Right atrium auricular region (tissue), 2 donors: ENCODE measurements at regions not wholly inside any gene's neighbourhood (a gene's known extent, or its start where the extent isn't known, plus 50 kb on each side); places are given as distances from the start of the nearest gene placed in this dataset.

Source experiments
- DNase-seq: peaks from one replicate; pipeline ENCODE4 v3.0.0-alpha.2; 2019; ENCODE audit warnings: low spot score
- H3K27ac ChIP-seq, 2 donors: fragments of 200-600 bp; sonication (generic); 1 replicate in 1 of 2; 2 replicates in 1 of 2; pipeline ENCODE4 v1.5.1; 2016 to 2019
- H3K27me3 ChIP-seq, 2 donors: fragments of 200-600 bp; sonication (generic); one replicate each; pipeline versions ENCODE4 v1.5.1 to v1.6.0; 2017 to 2019
- H3K36me3 ChIP-seq: fragments of 200-600 bp; sonication (generic); one replicate; pipeline ENCODE4 v1.5.1; 2016
- H3K4me1 ChIP-seq, 2 donors: fragments of 200-600 bp; sonication (generic); one replicate each; pipeline versions ENCODE4 v1.5.1 to v1.6.0; 2017 to 2019
- H3K4me3 ChIP-seq, 2 donors: fragments of 200-600 bp; sonication (generic); 1 replicate in 1 of 2; 2 replicates in 1 of 2; pipeline ENCODE4 v1.5.1; 2017 to 2019; ENCODE audit warnings: mild to moderate bottlenecking in 1 of 2, moderate library complexity in 1 of 2
- H3K9me3 ChIP-seq, 2 donors: fragments of 200-600 bp; sonication (generic); one replicate each; pipeline ENCODE4 v1.5.1; 2019
- CTCF ChIP-seq, 2 donors: fragments of 200-600 bp; sonication (generic); IDR thresholded peaks; one replicate each; pipeline ENCODE4 v1.5.1; 2019; ENCODE audit warnings: antibody characterized with exemption in 2 of 2

- no peak for DNase-seq
- H3K9me3 ChIP-seq: no peaks in the 10 kb centered on the region
- no peaks in the 10 kb centered on the region for H3K36me3 ChIP-seq
- no peaks in the 10 kb centered on the region for H3K27me3 ChIP-seq
- H3K4me3 ChIP-seq: no peak overlapping the region
- H3K27ac ChIP-seq: no peak overlapping the region
- H3K4me1 ChIP-seq: no peaks in the 10 kb centered on the region
- no peak for TF ChIP-seq CTCF (IDR thresholded peaks at IDR 0.05)
Observed at GRCh38 chr12:59039005-59039404, 118.7 kb upstream of the LRIG3 start.

GRCh38 chr12:59036973-59037762 lies 116.9 kb upstream of the LRIG3 start:
- no peak overlapping the region for H3K27ac ChIP-seq
- no peak for DNase-seq
- H3K9me3 ChIP-seq: no peaks in the 10 kb centered on the region
- no peaks in the 10 kb centered on the region for H3K4me1 ChIP-seq
- no peak for TF ChIP-seq CTCF (IDR thresholded peaks at IDR 0.05)
- H3K4me3 ChIP-seq: no peak overlapping the region
- H3K27me3 ChIP-seq: no peaks in the 10 kb centered on the region
- H3K36me3 ChIP-seq: no peaks in the 10 kb centered on the region

DNA sequence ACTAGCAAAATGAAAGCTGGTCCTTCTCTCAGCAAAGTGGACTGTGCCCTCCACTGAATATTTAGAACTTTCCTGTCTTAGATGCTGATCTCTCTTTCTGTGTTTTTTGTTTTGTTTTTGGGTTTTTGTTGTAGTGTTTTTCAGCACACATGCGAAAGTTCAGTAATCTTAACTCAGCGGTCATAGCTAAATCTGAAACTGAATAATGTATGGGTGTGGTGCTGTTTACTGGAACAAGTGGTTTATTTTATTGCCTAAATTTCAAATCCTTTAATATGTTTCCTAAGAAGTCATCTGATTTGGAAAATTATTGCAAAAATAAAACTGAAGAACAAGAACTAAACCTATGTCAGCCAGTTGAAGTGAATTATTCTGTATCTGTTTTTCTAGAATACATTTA lies 116.0 kb upstream of the LRIG3 start:
- no peak overlapping the region for H3K27ac ChIP-seq
- DNase-seq: no peak
- no peaks in the 10 kb centered on the region for H3K36me3 ChIP-seq
- no peaks in the 10 kb centered on the region for H3K4me1 ChIP-seq
- no peak overlapping the region for H3K4me3 ChIP-seq
- TF ChIP-seq CTCF (IDR thresholded peaks at IDR 0.05): no peak
- H3K9me3 ChIP-seq: no peaks in the 10 kb centered on the region
- no peaks in the 10 kb centered on the region for H3K27me3 ChIP-seq

GRCh38 chr12:59031313-59031712 lies 111.0 kb upstream of the LRIG3 start:
- no peaks in the 10 kb centered on the region for H3K4me1 ChIP-seq
- H3K9me3 ChIP-seq: no peaks in the 10 kb centered on the region
- DNase-seq: no peak
- H3K27me3 ChIP-seq: no peaks in the 10 kb centered on the region
- H3K4me3 ChIP-seq: no peak overlapping the region
- H3K36me3 ChIP-seq: no peaks in the 10 kb centered on the region
- no peak overlapping the region for H3K27ac ChIP-seq
- TF ChIP-seq CTCF (IDR thresholded peaks at IDR 0.05): no peak

DNA sequence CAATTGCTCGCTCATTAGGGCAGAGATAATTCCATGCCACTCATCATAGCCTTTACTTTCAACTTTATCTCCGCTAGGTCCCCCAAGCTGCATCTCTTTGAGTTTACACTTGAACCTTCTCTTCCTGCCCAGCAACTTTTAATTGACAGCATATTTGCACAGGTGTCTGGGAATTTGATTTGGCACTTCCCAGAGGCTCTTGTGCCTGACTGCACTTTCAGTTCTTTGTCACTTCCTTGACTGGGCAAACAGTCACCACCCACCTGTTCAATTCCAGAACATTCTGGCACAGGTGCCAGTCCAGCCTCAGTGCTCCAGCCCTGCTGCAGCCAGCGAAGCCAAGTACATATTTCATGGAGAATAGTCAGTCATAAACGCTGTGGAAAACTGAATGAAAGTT lies 110.1 kb upstream of the LRIG3 start:
- no peaks in the 10 kb centered on the region for H3K27me3 ChIP-seq
- TF ChIP-seq CTCF (IDR thresholded peaks at IDR 0.05): no peak
- no peaks in the 10 kb centered on the region for H3K9me3 ChIP-seq
- no peaks in the 10 kb centered on the region for H3K36me3 ChIP-seq
- H3K27ac ChIP-seq: no peak overlapping the region
- H3K4me3 ChIP-seq: no peak overlapping the region
- no peak for DNase-seq
- no peaks in the 10 kb centered on the region for H3K4me1 ChIP-seq

- no peaks in the 10 kb centered on the region for H3K9me3 ChIP-seq
- no peaks in the 10 kb centered on the region for H3K4me1 ChIP-seq
- no peaks in the 10 kb centered on the region for H3K27me3 ChIP-seq
- H3K27ac ChIP-seq: no peak overlapping the region
- H3K4me3 ChIP-seq: no peak overlapping the region
- H3K36me3 ChIP-seq: no peaks in the 10 kb centered on the region
- no peak for TF ChIP-seq CTCF (IDR thresholded peaks at IDR 0.05)
- no peak for DNase-seq
Observed at GRCh38 chr12:59027199-59027598, 106.9 kb upstream of the LRIG3 start.
